ENCODE measurements at regions not wholly inside any gene's neighbourhood (a gene's known extent, or its start where the extent isn't known, plus 50 kb on each side); places are given as distances from the start of the nearest gene placed in this dataset.

DNA sequence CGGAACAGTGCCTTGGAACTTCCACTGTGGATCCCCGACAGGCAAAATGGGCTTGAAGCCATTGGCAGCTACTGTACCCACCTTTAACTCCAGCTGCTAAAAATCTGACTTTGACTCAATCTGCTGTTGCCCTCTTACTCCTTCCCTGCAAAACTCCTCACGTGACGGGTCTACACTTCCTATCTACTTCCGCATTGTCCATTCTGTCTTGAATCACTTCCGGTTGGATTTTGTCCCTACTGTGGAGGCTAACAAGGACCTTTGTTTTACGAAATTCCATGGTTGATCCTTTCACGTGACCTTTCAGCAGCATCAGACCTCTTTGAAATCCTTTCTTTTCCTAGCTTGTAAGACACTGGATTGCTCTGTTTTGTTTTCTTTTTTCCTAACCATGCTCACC lies 268.4 kb downstream of the PRDM2 start:
- DNase-seq (ENCODE audit: low spot score): no peak

DNA sequence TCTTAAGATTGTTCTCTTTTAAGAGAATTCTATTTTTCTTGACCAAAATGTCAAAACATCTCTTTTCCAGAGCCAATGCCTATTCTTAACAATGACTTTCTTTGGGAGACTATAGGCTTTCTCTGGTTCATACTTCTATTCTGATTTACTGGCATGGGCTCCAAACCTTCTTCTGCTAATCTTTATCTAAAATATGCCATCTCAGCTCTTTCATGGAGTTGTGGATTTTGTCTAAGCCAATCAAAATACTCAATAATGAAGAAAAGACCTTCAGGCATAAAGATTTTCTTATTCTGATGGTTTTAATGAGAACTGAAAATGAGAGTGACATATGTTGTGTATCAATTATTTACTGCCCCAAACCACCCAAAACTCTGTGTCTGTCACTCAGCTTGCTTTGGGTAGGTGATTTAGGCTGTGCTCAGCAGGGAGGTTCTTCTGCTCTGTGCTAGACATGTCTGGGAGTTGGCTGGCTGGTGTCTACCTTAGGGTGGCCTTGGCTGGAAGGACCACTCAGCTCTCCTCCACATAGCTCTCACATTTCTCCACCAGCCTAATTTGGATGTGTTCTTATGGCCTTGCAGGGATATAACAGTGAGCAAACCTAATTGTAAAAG lies 270.8 kb downstream of the PRDM2 start:
- no peak for DNase-seq (ENCODE audit: low spot score)

DNA sequence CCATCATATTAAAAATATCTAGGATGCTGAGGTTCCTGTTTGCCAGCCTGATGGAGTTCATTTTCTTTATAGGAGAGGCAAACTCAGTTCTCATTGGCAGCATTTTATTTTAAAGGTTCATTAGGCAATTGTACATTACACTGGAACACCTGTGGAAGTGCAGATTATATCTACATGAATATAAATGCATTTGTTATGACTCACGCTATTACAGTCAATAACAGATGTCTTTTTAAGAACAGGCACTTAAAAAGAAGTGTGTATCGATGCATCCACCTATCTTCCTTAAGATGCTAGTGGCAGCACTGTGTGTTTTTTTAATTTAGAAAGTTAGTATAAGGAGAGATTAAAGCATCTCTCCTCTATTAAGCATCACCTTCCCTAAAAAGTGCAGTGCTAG lies 276.5 kb downstream of the PRDM2 start:
- DNase-seq (ENCODE audit: low spot score): no peak

GRCh38 chr1:13981142-13981541 lies 281.2 kb downstream of the PRDM2 start:
- no peak for DNase-seq (ENCODE audit: low spot score)

DNA sequence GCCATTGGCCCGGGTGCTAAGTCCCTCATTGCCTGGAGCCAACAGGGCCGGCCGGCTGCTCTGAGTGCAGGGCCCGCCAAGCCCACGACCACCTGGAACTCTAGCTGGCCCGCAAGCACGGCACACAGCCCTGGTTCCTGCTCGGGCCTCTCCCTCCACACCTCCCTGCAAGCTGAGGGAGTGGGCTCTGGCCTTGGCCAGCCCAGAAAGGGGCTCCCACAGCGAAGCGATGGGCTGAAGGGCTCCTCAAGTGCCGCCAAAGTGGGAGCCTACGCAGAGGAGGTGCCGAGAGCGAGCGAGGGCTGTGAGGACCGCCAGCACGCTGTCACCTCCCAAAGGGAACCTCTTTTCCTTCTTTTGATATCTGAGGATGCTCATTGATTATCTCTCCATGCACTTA lies 283.4 kb downstream of the PRDM2 start:
- no peak for DNase-seq (ENCODE audit: low spot score)

DNA sequence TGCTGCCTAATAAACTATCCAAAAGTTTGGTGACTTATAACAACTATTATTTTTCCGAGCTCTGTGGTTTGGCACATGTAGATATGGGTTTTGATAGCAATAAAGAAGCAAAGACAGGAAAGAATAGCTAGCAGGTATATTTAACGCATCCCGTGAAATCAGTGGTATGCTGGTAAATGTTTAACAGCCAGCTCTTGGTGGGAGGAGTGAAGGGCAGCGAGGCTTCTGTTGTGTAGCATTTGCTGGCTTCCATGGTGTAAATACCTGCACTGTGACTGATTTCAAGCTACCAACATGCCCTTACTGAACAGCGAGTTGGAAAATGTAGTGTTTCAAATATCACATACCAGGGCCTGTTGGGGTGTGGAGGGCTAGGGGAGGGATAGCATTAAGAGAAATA lies 291.0 kb downstream of the PRDM2 start:
- no peak for DNase-seq (ENCODE audit: low spot score)

DNA sequence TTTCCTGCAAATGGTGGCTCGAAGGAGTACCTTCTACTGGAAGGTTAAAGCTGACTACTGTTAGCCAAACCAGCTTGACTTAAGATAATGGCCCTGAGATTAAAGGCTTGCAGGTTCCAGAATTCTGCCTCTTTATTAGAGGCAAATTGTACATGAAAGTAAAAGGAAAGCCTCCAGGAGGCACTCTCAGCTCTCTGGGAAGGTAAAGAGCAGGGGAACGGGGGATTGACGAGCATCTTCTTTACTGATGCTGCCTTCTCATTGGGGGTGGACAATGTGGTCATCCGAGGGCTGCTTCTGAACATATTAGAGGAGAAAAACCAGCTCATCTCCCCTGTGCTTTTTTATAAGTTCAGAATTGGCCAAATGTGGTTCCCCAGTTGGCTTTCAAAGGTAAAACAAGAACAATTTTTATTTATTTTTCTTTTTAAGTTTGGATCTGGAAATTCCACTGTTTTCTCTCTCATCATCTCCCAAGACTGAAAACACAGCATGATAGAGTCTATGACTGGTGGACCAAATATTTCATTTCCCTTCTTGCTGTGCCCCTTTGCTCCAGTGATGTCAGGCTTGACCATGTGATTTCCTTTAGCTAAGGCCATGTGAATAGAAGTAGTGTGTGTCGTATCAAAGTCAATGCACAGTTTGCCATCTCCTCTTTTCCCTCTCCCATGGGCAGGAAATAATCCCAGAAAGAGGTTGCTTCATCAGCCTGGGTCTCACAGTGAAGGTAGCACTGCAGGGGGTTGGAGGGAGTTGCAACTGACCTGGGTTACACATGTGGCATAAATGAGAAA lies 292.7 kb downstream of the PRDM2 start:
- DNase-seq (ENCODE audit: low spot score): no peak

DNA sequence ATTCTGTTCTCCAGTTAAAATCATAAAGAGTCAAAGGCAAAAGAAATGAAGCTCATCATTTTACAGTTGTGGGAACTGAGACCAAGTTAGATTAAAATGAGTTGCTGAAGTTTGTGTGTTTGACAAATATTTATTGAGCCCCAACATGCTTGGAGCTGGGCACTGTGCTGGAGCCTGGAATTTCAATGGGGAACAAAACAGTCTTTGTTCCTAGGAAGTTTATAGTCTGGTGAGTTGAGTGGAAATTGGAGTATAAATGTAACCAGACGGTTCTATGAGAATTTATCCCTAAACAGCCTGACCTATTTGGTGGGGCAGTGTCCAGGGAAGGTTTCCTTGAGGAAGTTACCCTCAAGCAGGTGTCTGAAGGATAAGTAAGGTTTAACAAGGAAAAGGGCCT lies 294.4 kb downstream of the PRDM2 start:
- no peak for DNase-seq (ENCODE audit: low spot score)

- no peak for DNase-seq (ENCODE audit: low spot score)
Observed at GRCh38 chr1:13996334-13996733, 296.3 kb downstream of the PRDM2 start.

DNA sequence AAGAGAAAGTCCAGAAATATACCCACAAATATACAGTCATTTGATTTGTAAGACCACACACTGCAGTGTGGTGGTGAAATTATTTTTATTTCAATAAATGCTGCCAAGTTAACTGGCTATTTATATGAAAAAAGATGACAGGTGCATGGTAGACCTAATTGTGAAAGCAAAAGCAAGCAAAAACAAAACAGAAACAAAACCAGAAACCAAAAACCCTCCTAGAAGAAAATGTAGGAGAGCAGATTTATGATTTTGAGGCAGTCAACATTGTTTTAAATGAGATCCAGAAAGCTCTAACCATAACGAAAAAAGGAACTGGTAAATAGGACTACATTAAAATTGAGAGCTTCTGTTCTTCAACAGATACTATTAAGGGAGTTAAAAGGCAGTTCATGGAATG lies 303.6 kb downstream of the PRDM2 start:
- no peak for DNase-seq (ENCODE audit: low spot score)

DNA sequence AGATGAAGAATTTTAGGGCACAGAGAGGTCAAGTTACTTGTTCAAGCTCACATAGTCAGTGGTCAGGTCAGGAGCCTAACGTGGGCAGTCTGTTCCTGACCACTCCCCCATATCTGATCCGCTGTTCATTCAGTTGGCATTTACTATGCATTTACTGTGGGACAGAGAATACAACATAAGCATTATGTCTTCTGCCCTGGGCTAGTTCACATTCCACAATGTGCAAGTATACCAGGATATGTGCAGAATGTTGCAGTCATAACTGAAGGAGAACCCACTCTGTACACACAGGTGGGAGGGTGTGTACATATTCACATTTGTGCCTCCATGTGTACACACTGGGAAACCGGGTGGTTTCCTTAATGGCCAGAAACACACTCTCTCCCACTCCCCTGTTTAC lies 309.6 kb downstream of the PRDM2 start:
- no peak for DNase-seq (ENCODE audit: low spot score)

DNA sequence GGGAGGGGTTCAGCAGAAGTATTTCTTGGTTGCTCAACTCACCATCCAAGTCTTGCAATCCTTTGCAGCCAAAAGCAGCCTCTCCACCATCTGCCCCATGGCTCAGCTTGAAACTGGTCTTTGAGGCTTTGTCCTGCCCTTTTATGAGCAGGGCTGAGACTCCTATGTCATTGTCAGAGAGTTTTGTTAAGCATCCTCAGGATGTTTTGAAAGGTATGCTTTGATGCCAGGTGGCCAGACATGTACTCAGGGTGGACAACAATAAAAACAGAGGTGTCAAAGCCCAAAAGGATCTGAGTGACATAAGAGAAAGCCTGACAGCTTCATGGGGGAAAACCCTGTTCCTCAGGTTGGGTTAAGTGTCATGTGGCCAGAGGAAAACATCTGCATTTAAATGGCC lies 310.5 kb downstream of the PRDM2 start:
- no peak for DNase-seq (ENCODE audit: low spot score)

GRCh38 chr1:14011132-14011531 lies 311.1 kb downstream of the PRDM2 start:
- no peak for DNase-seq (ENCODE audit: low spot score)

DNA sequence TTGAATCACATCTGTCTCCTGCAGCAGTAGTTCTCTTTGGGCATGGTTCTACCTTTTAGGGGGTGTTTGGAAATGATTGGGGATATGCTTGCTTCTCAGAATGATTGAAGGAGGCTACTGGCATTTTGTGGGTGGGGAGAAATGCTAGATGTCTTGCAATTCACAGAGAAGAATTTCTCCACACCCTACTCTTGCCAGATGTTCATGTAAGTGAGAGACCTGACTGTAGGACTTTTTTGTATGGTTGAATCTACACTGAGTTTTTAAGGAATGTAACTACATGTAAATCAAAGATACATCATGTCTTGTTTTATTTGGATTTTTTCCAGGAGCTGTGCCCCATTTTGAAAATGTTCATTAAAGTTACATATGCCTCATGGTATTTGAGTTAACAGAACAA lies 311.9 kb downstream of the PRDM2 start:
- DNase-seq (ENCODE audit: low spot score): no peak

DNA sequence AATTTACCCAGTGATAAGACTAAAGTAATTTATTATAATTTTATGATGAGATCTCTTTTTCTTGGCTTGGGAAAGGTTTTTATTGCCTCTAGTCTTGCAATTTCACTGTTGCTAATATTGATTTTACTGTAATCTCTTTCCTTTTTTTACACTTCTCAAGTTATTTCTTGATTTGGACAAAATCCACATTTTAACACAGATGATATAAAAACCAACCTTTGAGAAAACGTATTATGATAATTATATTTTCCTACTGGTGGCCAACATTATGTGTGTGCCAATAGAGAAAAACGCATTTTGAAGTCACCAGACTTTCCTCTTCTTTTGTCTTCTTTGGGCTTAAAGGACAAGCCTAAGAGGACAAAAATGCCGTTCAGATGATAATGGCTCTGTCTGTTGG lies 314.9 kb downstream of the PRDM2 start:
- DNase-seq (ENCODE audit: low spot score): no peak

DNA sequence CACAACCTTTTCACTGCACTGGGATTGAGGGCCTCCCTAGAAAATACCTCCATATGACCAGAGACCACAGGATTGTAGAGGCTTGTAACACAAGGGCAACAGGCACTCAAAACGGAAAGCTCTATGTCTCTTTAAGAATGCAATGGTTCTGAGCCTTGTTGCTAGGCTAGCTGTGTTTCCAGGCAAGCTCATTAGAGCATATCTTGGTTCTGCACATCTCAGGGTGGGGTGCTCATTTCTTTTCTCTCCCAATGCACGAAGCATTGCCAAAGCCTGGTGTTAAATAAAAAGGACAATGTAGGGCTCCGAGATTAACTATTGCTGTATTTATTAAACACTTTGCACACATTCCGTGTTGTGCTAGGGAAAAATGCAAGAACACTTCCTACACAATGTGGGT lies 315.9 kb downstream of the PRDM2 start:
- DNase-seq (ENCODE audit: low spot score): no peak

DNA sequence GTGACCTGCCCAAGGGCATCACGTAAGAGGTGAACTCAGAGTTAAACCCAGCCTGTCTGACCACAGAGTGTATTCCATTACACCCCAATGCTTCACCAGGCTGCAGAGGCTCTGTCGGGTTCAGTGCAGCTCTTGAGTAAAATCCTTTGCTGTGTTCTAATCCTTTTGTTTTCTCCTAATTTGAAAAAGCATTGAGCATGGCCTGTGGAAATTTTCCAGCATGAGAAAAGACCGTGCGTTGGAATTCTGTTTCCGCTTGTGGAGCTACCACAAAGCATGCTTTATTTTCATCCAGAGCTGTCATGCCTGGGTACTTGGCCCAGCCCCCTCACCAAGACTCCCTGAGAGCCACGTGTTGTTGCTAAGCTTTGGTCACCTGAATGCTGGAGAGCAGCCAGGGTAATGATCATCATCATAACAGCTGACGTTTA lies 317.6 kb downstream of the PRDM2 start:
- no peak for DNase-seq (ENCODE audit: low spot score)

DNA sequence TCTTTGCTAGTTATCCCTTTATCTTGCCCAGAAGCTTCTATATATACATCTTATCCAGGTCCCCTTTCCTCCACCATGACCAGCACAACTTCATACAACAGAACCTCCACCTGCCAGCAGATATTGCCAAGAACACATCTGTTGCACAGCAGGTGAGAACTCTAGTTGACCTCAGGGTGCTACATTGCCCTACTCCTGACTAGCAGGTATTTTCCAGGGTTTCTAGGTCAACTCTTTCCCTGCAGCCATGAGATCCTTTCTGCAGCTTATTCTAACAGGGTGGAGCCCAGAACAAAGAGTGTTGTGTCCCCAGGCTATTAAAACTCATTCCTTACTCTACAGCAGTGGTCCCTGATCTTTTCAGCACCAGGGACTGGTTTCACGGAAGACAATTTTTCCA lies 319.5 kb downstream of the PRDM2 start:
- DNase-seq (ENCODE audit: low spot score): no peak

GRCh38 chr1:14020006-14020405 lies 320.0 kb downstream of the PRDM2 start:
- DNase-seq (ENCODE audit: low spot score): no peak

DNA sequence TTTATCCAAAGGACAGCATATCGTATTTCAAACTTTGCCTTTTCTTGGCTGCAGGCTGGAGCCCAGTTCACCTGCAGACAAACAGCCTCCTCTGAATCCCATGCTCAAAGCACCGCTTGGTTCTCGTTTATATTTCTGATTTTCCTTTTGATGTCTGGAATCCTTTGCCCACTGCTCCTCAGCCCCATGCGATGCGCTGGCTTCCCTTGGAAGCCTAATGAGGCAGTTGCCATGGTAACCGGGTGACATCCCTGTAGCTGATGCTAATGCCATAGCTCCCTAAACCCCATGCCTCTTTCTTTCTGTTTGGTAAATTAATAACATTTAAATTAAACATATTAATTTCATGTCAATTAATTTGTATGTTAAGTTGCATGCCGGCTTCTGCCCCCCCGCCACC lies 327.1 kb downstream of the PRDM2 start:
- DNase-seq (ENCODE audit: low spot score): no peak

GRCh38 chr1:14031461-14031860 lies 331.5 kb downstream of the PRDM2 start:
- no peak for DNase-seq (ENCODE audit: low spot score)

GRCh38 chr1:14034506-14034905 lies 334.5 kb downstream of the PRDM2 start:
- DNase-seq (ENCODE audit: low spot score): no peak

GRCh38 chr1:14037101-14037847 lies 337.3 kb downstream of the PRDM2 start:
- no peak for DNase-seq (ENCODE audit: low spot score)

Measured in NAMALWA (cell line).